ENCODE measurements at regions not wholly inside any gene's neighbourhood (a gene's known extent, or its start where the extent isn't known, plus 50 kb on each side); places are given as distances from the start of the nearest gene placed in this dataset.

DNA sequence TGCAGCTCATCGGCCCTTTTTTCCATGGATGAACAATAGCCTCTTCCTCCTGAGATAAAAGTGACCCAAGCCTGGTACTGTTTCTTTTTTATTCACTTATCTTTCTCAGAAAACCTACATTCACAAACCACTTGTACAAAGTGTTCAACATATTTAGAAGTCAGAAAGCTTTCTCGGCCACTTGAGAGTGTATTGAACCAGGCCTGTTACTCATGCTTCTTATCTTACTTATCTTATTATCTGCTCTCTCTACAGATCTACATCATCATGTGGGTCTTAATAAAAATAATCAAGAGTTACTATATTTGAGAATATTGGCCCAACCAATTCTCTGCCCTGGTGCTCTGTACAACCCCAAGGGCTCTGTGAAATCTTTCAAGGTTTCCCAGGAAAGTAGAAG lies 242.1 kb downstream of the MREG start:
- H3K4me2 ChIP-seq (ENCODE audit: low read length): no peak overlapping the region
- no peaks in the 10 kb centered on the region for H3K27me3 ChIP-seq (ENCODE audit: insufficient read depth, low read depth, low read length)
- no peak overlapping the region for H3K4me3 ChIP-seq (ENCODE audit: low read length)
- H3K79me2 ChIP-seq (replicated peaks; ENCODE audit: insufficient read depth, low read length): no peaks in the 10 kb centered on the region
- H3K36me3 ChIP-seq (ENCODE audit: insufficient read depth, low read length): no peaks in the 10 kb centered on the region
- peaks cover 4% of the 10 kb centered on the region for H3K9me3 ChIP-seq (ENCODE audit: low read length)
- H3F3A ChIP-seq (ENCODE audit: insufficient read depth, low read length, poor library complexity, severe bottlenecking): no peaks in the 10 kb centered on the region
- no peak overlapping the region for H3K9ac ChIP-seq (ENCODE audit: low read length)
- no peak overlapping the region for H3K27ac ChIP-seq (ENCODE audit: low read length)
- H2AFZ ChIP-seq (ENCODE audit: low read depth, low read length): no peak overlapping the region
- TF ChIP-seq, protein P1, sequence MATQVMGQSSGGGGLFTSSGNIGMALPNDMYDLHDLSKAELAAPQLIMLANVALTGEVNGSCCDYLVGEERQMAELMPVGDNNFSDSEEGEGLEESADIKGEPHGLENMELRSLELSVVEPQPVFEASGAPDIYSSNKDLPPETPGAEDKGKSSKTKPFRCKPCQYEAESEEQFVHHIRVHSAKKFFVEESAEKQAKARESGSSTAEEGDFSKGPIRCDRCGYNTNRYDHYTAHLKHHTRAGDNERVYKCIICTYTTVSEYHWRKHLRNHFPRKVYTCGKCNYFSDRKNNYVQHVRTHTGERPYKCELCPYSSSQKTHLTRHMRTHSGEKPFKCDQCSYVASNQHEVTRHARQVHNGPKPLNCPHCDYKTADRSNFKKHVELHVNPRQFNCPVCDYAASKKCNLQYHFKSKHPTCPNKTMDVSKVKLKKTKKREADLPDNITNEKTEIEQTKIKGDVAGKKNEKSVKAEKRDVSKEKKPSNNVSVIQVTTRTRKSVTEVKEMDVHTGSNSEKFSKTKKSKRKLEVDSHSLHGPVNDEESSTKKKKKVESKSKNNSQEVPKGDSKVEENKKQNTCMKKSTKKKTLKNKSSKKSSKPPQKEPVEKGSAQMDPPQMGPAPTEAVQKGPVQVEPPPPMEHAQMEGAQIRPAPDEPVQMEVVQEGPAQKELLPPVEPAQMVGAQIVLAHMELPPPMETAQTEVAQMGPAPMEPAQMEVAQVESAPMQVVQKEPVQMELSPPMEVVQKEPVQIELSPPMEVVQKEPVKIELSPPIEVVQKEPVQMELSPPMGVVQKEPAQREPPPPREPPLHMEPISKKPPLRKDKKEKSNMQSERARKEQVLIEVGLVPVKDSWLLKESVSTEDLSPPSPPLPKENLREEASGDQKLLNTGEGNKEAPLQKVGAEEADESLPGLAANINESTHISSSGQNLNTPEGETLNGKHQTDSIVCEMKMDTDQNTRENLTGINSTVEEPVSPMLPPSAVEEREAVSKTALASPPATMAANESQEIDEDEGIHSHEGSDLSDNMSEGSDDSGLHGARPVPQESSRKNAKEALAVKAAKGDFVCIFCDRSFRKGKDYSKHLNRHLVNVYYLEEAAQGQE (IDR thresholded peaks at IDR 0.05; ENCODE audit: borderline replicate concordance): no peak
- TF ChIP-seq EP300 (conservative IDR thresholded peaks at IDR 0.05; ENCODE audit: poor library complexity, severe bottlenecking): peak; percentile 0
- no peaks in the 10 kb centered on the region for H3K9me2 ChIP-seq (ENCODE audit: insufficient read depth, low read length)
- H4K20me1 ChIP-seq (ENCODE audit: insufficient read depth): no peaks in the 10 kb centered on the region

DNA sequence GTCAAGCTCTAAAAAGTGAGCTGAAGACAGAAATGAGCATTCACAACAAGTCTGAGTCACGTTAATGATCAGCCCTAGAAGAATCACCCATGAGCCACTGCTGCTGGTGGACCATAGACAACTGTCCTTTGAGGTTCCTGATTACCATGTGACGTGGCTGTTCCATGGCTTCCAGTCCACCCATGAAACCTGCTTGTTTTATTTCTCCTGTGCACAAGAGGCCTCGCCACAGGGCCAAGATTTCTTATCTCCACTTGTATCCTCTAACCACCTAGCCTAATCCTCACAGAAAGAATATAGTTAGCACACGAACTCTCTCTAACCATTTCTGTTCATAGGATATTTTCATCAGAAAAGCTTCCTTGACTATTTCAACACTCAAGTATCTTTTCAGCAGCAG lies 242.7 kb downstream of the MREG start:
- H3K4me2 ChIP-seq (ENCODE audit: low read length): no peak overlapping the region
- H2AFZ ChIP-seq (ENCODE audit: low read depth, low read length): no peak overlapping the region
- no peaks in the 10 kb centered on the region for H3F3A ChIP-seq (ENCODE audit: insufficient read depth, low read length, poor library complexity, severe bottlenecking)
- H3K9ac ChIP-seq (ENCODE audit: low read length): no peak overlapping the region
- no peaks in the 10 kb centered on the region for H4K20me1 ChIP-seq (ENCODE audit: insufficient read depth)
- no peak overlapping the region for H3K4me3 ChIP-seq (ENCODE audit: low read length)
- H3K27ac ChIP-seq (ENCODE audit: low read length): no peak overlapping the region
- H3K9me3 ChIP-seq (ENCODE audit: low read length): peaks cover 4% of the 10 kb centered on the region
- no peaks in the 10 kb centered on the region for H3K27me3 ChIP-seq (ENCODE audit: insufficient read depth, low read depth, low read length)
- H3K79me2 ChIP-seq (replicated peaks; ENCODE audit: insufficient read depth, low read length): no peaks in the 10 kb centered on the region
- H3K9me2 ChIP-seq (ENCODE audit: insufficient read depth, low read length): no peaks in the 10 kb centered on the region
- no peaks in the 10 kb centered on the region for H3K36me3 ChIP-seq (ENCODE audit: insufficient read depth, low read length)
- no peak for TF ChIP-seq RAD21 (conservative IDR thresholded peaks at IDR 0.05)
- TF ChIP-seq SMC3 (conservative IDR thresholded peaks at IDR 0.05; ENCODE audit: poor library complexity): no peak
- no peak for TF ChIP-seq TAF1 (IDR thresholded peaks at IDR 0.05; ENCODE audit: low read depth)
- TF ChIP-seq, protein P1 (IDR thresholded peaks at IDR 0.05; ENCODE audit: borderline replicate concordance): no peak
- TF ChIP-seq MXI1 (conservative IDR thresholded peaks at IDR 0.05; ENCODE audit: poor library complexity, severe bottlenecking): no peak
- no peak for TF ChIP-seq EP300 (conservative IDR thresholded peaks at IDR 0.05; ENCODE audit: poor library complexity, severe bottlenecking)
- TF ChIP-seq, protein P2, sequence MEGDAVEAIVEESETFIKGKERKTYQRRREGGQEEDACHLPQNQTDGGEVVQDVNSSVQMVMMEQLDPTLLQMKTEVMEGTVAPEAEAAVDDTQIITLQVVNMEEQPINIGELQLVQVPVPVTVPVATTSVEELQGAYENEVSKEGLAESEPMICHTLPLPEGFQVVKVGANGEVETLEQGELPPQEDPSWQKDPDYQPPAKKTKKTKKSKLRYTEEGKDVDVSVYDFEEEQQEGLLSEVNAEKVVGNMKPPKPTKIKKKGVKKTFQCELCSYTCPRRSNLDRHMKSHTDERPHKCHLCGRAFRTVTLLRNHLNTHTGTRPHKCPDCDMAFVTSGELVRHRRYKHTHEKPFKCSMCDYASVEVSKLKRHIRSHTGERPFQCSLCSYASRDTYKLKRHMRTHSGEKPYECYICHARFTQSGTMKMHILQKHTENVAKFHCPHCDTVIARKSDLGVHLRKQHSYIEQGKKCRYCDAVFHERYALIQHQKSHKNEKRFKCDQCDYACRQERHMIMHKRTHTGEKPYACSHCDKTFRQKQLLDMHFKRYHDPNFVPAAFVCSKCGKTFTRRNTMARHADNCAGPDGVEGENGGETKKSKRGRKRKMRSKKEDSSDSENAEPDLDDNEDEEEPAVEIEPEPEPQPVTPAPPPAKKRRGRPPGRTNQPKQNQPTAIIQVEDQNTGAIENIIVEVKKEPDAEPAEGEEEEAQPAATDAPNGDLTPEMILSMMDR (IDR thresholded peaks at IDR 0.05; ENCODE audit: poor library complexity, severe bottlenecking): no peak
- no peak for TF ChIP-seq EZH2 (IDR thresholded peaks at IDR 0.05; ENCODE audit: borderline replicate concordance, insufficient read depth, low read length, poor library complexity, severe bottlenecking)
- no peak for TF ChIP-seq POLR2AphosphoS5 (IDR thresholded peaks at IDR 0.05)

All from neural cell (in vitro differentiated cells).